ENCODE measurements at regions not wholly inside any gene's neighbourhood (a gene's known extent, or its start where the extent isn't known, plus 50 kb on each side); places are given as distances from the start of the nearest gene placed in this dataset.

GRCh38 chr7:42991024-42991423 is 58.8 kb downstream of the MRPL32 start:
- TF ChIP-seq BACH2 (CRISPR knock-in tag; IDR thresholded peaks at IDR 0.05; ENCODE audit: borderline replicate concordance) = no peak
- TF ChIP-seq ZFP30 (CRISPR knock-in tag; IDR thresholded peaks at IDR 0.05) = no peak
- no peak for TF ChIP-seq PPARA (CRISPR knock-in tag; IDR thresholded peaks at IDR 0.05; ENCODE audit: borderline replicate concordance)
- no peak for TF ChIP-seq RARB (CRISPR knock-in tag; IDR thresholded peaks at IDR 0.05)
- no peak for TF ChIP-seq PATZ1 (CRISPR knock-in tag; IDR thresholded peaks at IDR 0.05; ENCODE audit: borderline replicate concordance)
- no peak for TF ChIP-seq ZNF565 (CRISPR knock-in tag; conservative IDR thresholded peaks at IDR 0.05; ENCODE audit: low read depth)
- TF ChIP-seq ZNF8 (CRISPR knock-in tag; IDR thresholded peaks at IDR 0.05) = no peak
- TF ChIP-seq ZC3H10 (CRISPR knock-in tag; IDR thresholded peaks at IDR 0.05) = no peak
- TF ChIP-seq ARNTL (CRISPR knock-in tag; IDR thresholded peaks at IDR 0.05; ENCODE audit: borderline replicate concordance, low read depth) = no peak
- TF ChIP-seq SNAI2 (CRISPR knock-in tag; IDR thresholded peaks at IDR 0.05) = no peak
- TF ChIP-seq TCF4 (CRISPR knock-in tag; IDR thresholded peaks at IDR 0.05; ENCODE audit: borderline replicate concordance) = no peak
- TF ChIP-seq ISL1 (CRISPR knock-in tag; IDR thresholded peaks at IDR 0.05) = no peak
